Caco-2 (cell line): ENCODE measurements at regions not wholly inside any gene's neighbourhood (a gene's known extent, or its start where the extent isn't known, plus 50 kb on each side); places are given as distances from the start of the nearest gene placed in this dataset.
"Not testable (repeated sequence)": the region's sequence is repeated elsewhere in the genome, so short reads cannot be mapped to it uniquely, and the experiment has no call there.

ENCODE experiments used
- BruUV-seq: library from RNA; stranded (reverse); fragments of 400-500 nt; replicated peaks from 2 replicates; lab custom pipeline; 2021; lab: Mats Ljungman, UMichigan
- CTCF ChIA-PET: fragments of 300-600 bp; sonication (Branson Sonifier 250); formaldehyde crosslinking; loops from one replicate; lab custom pipeline; 2022; ENCODE audit warnings: antibody characterized with exemption; lab: Charles Lee
- POLR2A ChIA-PET: fragments of 300-600 bp; sonication (Branson Sonifier 250); formaldehyde crosslinking; loops from one replicate; lab custom pipeline; 2022; ENCODE audit warnings: antibody characterized with exemption; lab: Charles Lee
- DNase-seq, 2 experiments: peaks; one replicate each; pipeline versions ENCODE4 v3.0.0 to v3.0.0-alpha.2; 2020 to 2022
- H3K27me3 ChIP-seq: replicated peaks from 2 replicates; pipeline ENCODE4 v1.6.0; 2011; ENCODE audit warnings: low read length; ENCODE audit not compliant: control insufficient read depth, insufficient read depth
- H3K36me3 ChIP-seq: 2 replicates; pipeline ENCODE4 v1.5.1; 2011; ENCODE audit warnings: low read length; ENCODE audit not compliant: control insufficient read depth, insufficient read depth
- H3K4me1 ChIP-seq: fragments of 250-450 bp; sonication (Bioruptor Pico); 2 replicates; pipeline ENCODE4 v1.5.1; 2020; ENCODE audit warnings: mild to moderate bottlenecking
- H3K4me3 ChIP-seq: 2 replicates; pipeline ENCODE4 v1.5.1; 2011; ENCODE audit warnings: low read depth, mild to moderate bottlenecking, control low read depth, low read length
- H3K9me3 ChIP-seq: fragments of 250-450 bp; sonication (Bioruptor Pico); 2 replicates; pipeline ENCODE4 v1.5.1; 2020; ENCODE audit warnings: mild to moderate bottlenecking, moderate library complexity
- H3K27ac Mint-ChIP-seq: one replicate; pipeline ENCODE4 v1.8.0; 2022; ENCODE audit warnings: mixed read lengths; ENCODE audit not compliant: unreplicated experiment
- H3K27me3 Mint-ChIP-seq: one replicate; pipeline ENCODE4 v1.8.0; 2022; ENCODE audit warnings: mixed read lengths; ENCODE audit not compliant: insufficient read depth, unreplicated experiment
- H3K36me3 Mint-ChIP-seq: one replicate; pipeline ENCODE4 v1.8.0; 2022; ENCODE audit warnings: mild to moderate bottlenecking, mixed read lengths; ENCODE audit not compliant: insufficient read depth, unreplicated experiment
- H3K4me1 Mint-ChIP-seq: one replicate; pipeline ENCODE4 v1.8.0; 2022; ENCODE audit warnings: low read depth, mixed read lengths; ENCODE audit not compliant: unreplicated experiment
- H3K4me3 Mint-ChIP-seq: one replicate; pipeline ENCODE4 v1.8.0; 2022; ENCODE audit warnings: mild to moderate bottlenecking, moderate library complexity, mixed read lengths; ENCODE audit not compliant: unreplicated experiment
- H3K9me3 Mint-ChIP-seq: one replicate; pipeline ENCODE4 v1.8.0; 2022; ENCODE audit warnings: mixed read lengths; ENCODE audit not compliant: unreplicated experiment
- intact Hi-C: fragments of 100-400 bp; cut with micrococcal nuclease; formaldehyde crosslinking; loops from one replicate; pipeline ENCODE4 v1.10.0; 2022; ENCODE audit not compliant: unreplicated experiment
- TF ChIP-seq, protein P1 (sequence below), 2 experiments: fragments of 200-600 bp in 1 of 2; IDR thresholded peaks; 1 replicate in 1 of 2; 2 replicates in 1 of 2; pipeline versions ENCODE4 v1.5.1 to v1.8.0; 2011 to 2022; ENCODE audit warnings: antibody characterized with exemption in 1 of 2, control low read depth in 1 of 2, inconsistent platforms in 1 of 2, low read depth in 1 of 2, low read length in 1 of 2, mild to moderate bottlenecking in 1 of 2, moderate library complexity in 1 of 2; ENCODE audit not compliant: insufficient read depth in 1 of 2, severe bottlenecking in 1 of 2, unreplicated experiment in 1 of 2

DNA sequence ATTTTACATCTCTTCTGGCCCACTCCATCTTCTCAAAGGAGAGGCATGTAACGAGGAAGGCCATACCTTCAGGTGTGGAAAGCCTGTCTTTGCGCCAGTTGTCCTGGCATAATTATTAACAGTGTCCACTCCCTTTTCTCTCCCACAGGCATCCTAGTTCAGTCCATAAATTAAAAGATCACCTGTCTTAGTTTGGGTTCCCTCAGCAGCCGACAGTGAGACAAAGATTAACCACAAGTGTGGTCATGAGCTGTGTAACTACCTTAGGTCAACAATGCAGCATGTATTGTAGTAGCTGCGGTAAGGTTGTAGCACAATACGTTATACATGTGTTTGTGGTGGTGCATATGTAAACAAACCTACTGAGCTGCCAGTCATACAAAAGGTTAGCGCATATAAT is 103.3 kb upstream of the GALNT15 start:
- H3K9me3 Mint-ChIP-seq = peaks cover 9% of the 10 kb centered on the region
- TF ChIP-seq, protein P1, sequence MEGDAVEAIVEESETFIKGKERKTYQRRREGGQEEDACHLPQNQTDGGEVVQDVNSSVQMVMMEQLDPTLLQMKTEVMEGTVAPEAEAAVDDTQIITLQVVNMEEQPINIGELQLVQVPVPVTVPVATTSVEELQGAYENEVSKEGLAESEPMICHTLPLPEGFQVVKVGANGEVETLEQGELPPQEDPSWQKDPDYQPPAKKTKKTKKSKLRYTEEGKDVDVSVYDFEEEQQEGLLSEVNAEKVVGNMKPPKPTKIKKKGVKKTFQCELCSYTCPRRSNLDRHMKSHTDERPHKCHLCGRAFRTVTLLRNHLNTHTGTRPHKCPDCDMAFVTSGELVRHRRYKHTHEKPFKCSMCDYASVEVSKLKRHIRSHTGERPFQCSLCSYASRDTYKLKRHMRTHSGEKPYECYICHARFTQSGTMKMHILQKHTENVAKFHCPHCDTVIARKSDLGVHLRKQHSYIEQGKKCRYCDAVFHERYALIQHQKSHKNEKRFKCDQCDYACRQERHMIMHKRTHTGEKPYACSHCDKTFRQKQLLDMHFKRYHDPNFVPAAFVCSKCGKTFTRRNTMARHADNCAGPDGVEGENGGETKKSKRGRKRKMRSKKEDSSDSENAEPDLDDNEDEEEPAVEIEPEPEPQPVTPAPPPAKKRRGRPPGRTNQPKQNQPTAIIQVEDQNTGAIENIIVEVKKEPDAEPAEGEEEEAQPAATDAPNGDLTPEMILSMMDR (IDR thresholded peaks at IDR 0.05; ENCODE audit: insufficient read depth in 1 of 2, low read depth in 1 of 2, low read length in 1 of 2, severe bottlenecking in 1 of 2, unreplicated experiment in 1 of 2) = no peak
- H3K4me1 Mint-ChIP-seq = peaks cover 7% of the 10 kb centered on the region
- no peak overlapping the region for H3K4me3 Mint-ChIP-seq
- H3K9me3 ChIP-seq = no peaks in the 10 kb centered on the region
- intact Hi-C loops = no loop called here
- H3K36me3 Mint-ChIP-seq = no peaks in the 10 kb centered on the region
- CTCF ChIA-PET = no interaction called here
- no peaks in the 10 kb centered on the region for H3K27me3 Mint-ChIP-seq
- no TSS peak for BruUV-seq
- H3K27me3 ChIP-seq = no peaks in the 10 kb centered on the region
- POLR2A ChIA-PET = no interaction called here
- DNase-seq = no peak
- H3K36me3 ChIP-seq = no peaks in the 10 kb centered on the region
- H3K4me3 ChIP-seq = no peak overlapping the region
- no peak overlapping the region for H3K27ac Mint-ChIP-seq
- peaks cover 21% of the 10 kb centered on the region for H3K4me1 ChIP-seq

GRCh38 chr3:16072420-16073110 is 101.9 kb upstream of the GALNT15 start:
- DNase-seq = no peak
- Histone ChIP-seq H3K9me3 (0 out of 2 replicates have a peak, but pooled peaks cover under 1% of the 10 kb centered on the region), H3K4me1 (peaks cover 21% of the 10 kb centered on the region), H3K4me3 (no peak overlapping the region), H3K27me3 (no peaks in the 10 kb centered on the region), H3K36me3 (no peaks in the 10 kb centered on the region)
- BruUV-seq = no TSS peak
- intact Hi-C loops = no loop called here
- ChIA-PET CTCF (no interaction called here), POLR2A (no interaction called here)
- H3K4me1 Mint-ChIP-seq = peaks cover 7% of the 10 kb centered on the region
- H3K27me3 Mint-ChIP-seq = no peaks in the 10 kb centered on the region
- H3K4me3 Mint-ChIP-seq = no peak overlapping the region
- no peak overlapping the region for H3K27ac Mint-ChIP-seq
- TF ChIP-seq, protein P1 (IDR thresholded peaks at IDR 0.05; ENCODE audit: insufficient read depth in 1 of 2, low read depth in 1 of 2, low read length in 1 of 2, severe bottlenecking in 1 of 2, unreplicated experiment in 1 of 2) = no peak
- no peaks in the 10 kb centered on the region for H3K36me3 Mint-ChIP-seq
- H3K9me3 Mint-ChIP-seq = peaks cover 11% of the 10 kb centered on the region

- H3K36me3 Mint-ChIP-seq = no peaks in the 10 kb centered on the region
- no TSS peak for BruUV-seq
- H3K9me3 Mint-ChIP-seq = peaks cover 18% of the 10 kb centered on the region
- Histone ChIP-seq H3K4me1 (peaks cover 17% of the 10 kb centered on the region), H3K9me3 (0 out of 2 replicates have a peak, but pooled peaks cover 5% of the 10 kb centered on the region), H3K4me3 (no peak overlapping the region), H3K27me3 (no peaks in the 10 kb centered on the region), H3K36me3 (no peaks in the 10 kb centered on the region)
- peaks cover 7% of the 10 kb centered on the region for H3K4me1 Mint-ChIP-seq
- DNase-seq = no peak
- POLR2A ChIA-PET = no interaction called here
- intact Hi-C loops = no loop called here
- no peak overlapping the region for H3K27ac Mint-ChIP-seq
- TF ChIP-seq, protein P1 (IDR thresholded peaks at IDR 0.05; ENCODE audit: insufficient read depth in 1 of 2, low read depth in 1 of 2, low read length in 1 of 2, severe bottlenecking in 1 of 2, unreplicated experiment in 1 of 2) = no peak
- no peak overlapping the region for H3K4me3 Mint-ChIP-seq
- no peaks in the 10 kb centered on the region for H3K27me3 Mint-ChIP-seq
- CTCF ChIA-PET = no interaction called here
Measured at GRCh38 chr3:16073203-16073602, 101.3 kb upstream of the GALNT15 start.

DNA sequence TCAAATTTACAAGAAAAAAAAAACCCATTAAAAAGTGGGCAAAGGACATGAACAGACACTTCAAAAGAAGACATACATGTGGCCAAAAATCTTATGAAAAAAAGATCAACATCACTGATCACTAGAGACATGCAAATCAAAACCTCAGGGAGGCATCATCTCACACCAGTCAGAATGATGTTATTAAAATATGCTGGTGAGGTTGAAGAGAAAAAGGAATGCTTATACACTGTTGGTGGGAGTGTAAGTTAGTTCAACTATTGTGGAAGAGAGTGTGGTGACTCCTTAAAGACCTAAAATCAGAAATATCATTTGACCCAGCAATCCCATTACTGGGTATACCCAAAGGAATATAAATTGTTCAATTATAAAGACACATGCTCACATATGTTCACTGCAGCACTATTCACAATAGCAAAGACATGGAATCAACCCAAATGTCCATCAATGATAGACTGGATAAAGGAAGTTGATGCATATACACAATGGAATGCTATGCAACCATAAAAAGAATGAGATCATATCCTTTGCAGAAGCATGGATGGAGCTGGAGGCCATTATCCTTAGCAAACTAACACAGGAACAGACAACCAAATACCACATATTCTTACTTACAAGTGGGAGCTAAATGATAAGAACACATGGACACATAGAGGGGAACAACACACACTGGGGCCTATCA is 100.3 kb upstream of the GALNT15 start:
- H3K36me3 Mint-ChIP-seq, H3K4me1 Mint-ChIP-seq, POLR2A ChIA-PET, H3K27me3 Mint-ChIP-seq, H3K27ac Mint-ChIP-seq, BruUV-seq, H3K36me3 ChIP-seq, intact Hi-C loops, H3K4me1 ChIP-seq, DNase-seq, H3K27me3 ChIP-seq, H3K9me3 ChIP-seq, CTCF ChIA-PET, H3K4me3 ChIP-seq, H3K4me3 Mint-ChIP-seq: not testable (repeated sequence)
- peaks cover 20% of the 10 kb centered on the region for H3K9me3 Mint-ChIP-seq
